HCT116 (cell line): ENCODE measurements at regions not wholly inside any gene's neighbourhood (a gene's known extent, or its start where the extent isn't known, plus 50 kb on each side); places are given as distances from the start of the nearest gene placed in this dataset.
"Not testable (repeated sequence)": the region's sequence is repeated elsewhere in the genome, so short reads cannot be mapped to it uniquely, and the experiment has no call there.

ENCODE experiments used
- ATAC-seq: fragments of 200-7000 bp; cut with Tn5 transposase; 2 replicates; pipeline ENCODE4 v1.9.1; 2020; ENCODE audit warnings: mild to moderate bottlenecking, moderate library complexity
- BruUV-seq: library from RNA; stranded (reverse); fragments of 400-500 nt; replicated peaks from 2 replicates; lab custom pipeline; 2021; lab: Mats Ljungman, UMichigan
- CTCF ChIA-PET: fragments of 300-600 bp; sonication (Branson Sonifier 250); formaldehyde crosslinking; loops from one replicate; lab custom pipeline; 2021; ENCODE audit warnings: antibody characterized with exemption; lab: Charles Lee
- POLR2A ChIA-PET: fragments of 300-600, 350-600 bp; sonication (Branson Sonifier 250); formaldehyde crosslinking; loops from one replicate; lab custom pipeline; 2021; ENCODE audit warnings: antibody characterized with exemption; lab: Charles Lee
- RAD21 ChIA-PET, 2 experiments: fragments of 300-600 bp; sonication (Branson Sonifier 250); formaldehyde crosslinking; loops; one replicate each; lab custom pipeline; 2023; ENCODE audit warnings: low total read pairs in 2 of 2; ENCODE audit not compliant: uncharacterized antibody in 2 of 2, unreplicated experiment in 2 of 2, low non-redundant PET in 1 of 2; lab: Charles Lee
- DNase-seq: peaks from one replicate; pipeline ENCODE4 v3.0.0-alpha.2; 2010; ENCODE audit warnings: low read depth, low spot score
- H2AFZ ChIP-seq: fragments of 200-600 bp; shearing (Covaris generic), sonication (generic); 2 replicates; pipeline ENCODE4 v1.6.1; 2017; ENCODE audit warnings: low read depth, mixed run types, mixed read lengths, antibody characterized with exemption, low read length; ENCODE audit not compliant: poor library complexity, severe bottlenecking
- H3K27ac ChIP-seq: 2 replicates; pipeline ENCODE4 v1.5.1; 2012; ENCODE audit warnings: low read depth, low read length
- H3K27me3 ChIP-seq: fragments of 200-600 bp; sonication (generic); 2 replicates; pipeline ENCODE4 v1.6.1; 2016; ENCODE audit warnings: mixed run types, low read length, mixed read lengths; ENCODE audit not compliant: insufficient read depth
- H3K36me3 ChIP-seq, 2 experiments: fragments of 200-500 bp in 1 of 2; fragments of 200-600 bp in 1 of 2; sonication (Bioruptor generic) in 1 of 2; sonication (generic) in 1 of 2; 2 replicates each; pipeline versions ENCODE4 v1.5.1 to v1.6.1; 2014 to 2016; ENCODE audit warnings: low read length in 2 of 2, inconsistent platforms in 1 of 2, mixed read lengths in 1 of 2, mixed run types in 1 of 2; ENCODE audit not compliant: insufficient read depth in 2 of 2, control insufficient read depth in 1 of 2
- H3K4me1 ChIP-seq, 2 experiments: fragments of 200-600 bp in 1 of 2; sonication (generic) in 1 of 2; 2 replicates each; pipeline versions ENCODE4 v1.5.1 to v1.6.1; 2012 to 2017; ENCODE audit warnings: low read length in 2 of 2, inconsistent platforms in 1 of 2, mild to moderate bottlenecking in 1 of 2, mixed read lengths in 1 of 2, mixed run types in 1 of 2, moderate library complexity in 1 of 2; ENCODE audit not compliant: insufficient read depth in 2 of 2, control insufficient read depth in 1 of 2
- H3K4me2 ChIP-seq: fragments of 200-600 bp; sonication (generic); 2 replicates; pipeline ENCODE4 v1.6.1; 2017; ENCODE audit warnings: mixed run types, low read length, mixed read lengths
- H3K4me3 ChIP-seq, 2 experiments: fragments of 200-600 bp in 1 of 2; sonication (generic) in 1 of 2; replicated peaks in 1 of 2; 2 replicates each; pipeline ENCODE4 v1.5.1; 2011 to 2016; ENCODE audit warnings: low read length in 2 of 2, control low read depth in 1 of 2, low read depth in 1 of 2, mild to moderate bottlenecking in 1 of 2, mixed read lengths in 1 of 2, mixed run types in 1 of 2
- H3K79me2 ChIP-seq: fragments of 200-600 bp; sonication (generic); 2 replicates; pipeline ENCODE4 v1.6.1; 2017; ENCODE audit warnings: mild to moderate bottlenecking, mixed run types, low read length, moderate library complexity, mixed read lengths; ENCODE audit not compliant: insufficient read depth
- H3K9ac ChIP-seq: fragments of 200-600 bp; sonication (generic); 2 replicates; pipeline ENCODE4 v1.6.1; 2016; ENCODE audit warnings: low read length, mixed read lengths
- H3K9me2 ChIP-seq: fragments of 200-600 bp; sonication (generic), shearing (Covaris generic); 2 replicates; pipeline ENCODE4 v1.6.1; 2017; ENCODE audit warnings: mixed run types, mild to moderate bottlenecking, moderate library complexity; ENCODE audit not compliant: insufficient read depth
- H3K9me3 ChIP-seq, 2 experiments: fragments of 200-500 bp in 1 of 2; fragments of 200-600 bp in 1 of 2; sonication (Bioruptor generic) in 1 of 2; sonication (generic) in 1 of 2; 2 replicates each; pipeline ENCODE4 v1.6.1; 2014 to 2017; ENCODE audit warnings: low read length in 2 of 2, mixed read lengths in 2 of 2, inconsistent platforms in 1 of 2, low read depth in 1 of 2, mild to moderate bottlenecking in 1 of 2, mixed run types in 1 of 2, moderate library complexity in 1 of 2; ENCODE audit not compliant: control insufficient read depth in 1 of 2, insufficient read depth in 1 of 2
- H4K20me1 ChIP-seq: fragments of 200-600 bp; sonication (generic), shearing (Covaris generic); 2 replicates; pipeline ENCODE4 v1.6.1; 2017; ENCODE audit warnings: mixed run types, mild to moderate bottlenecking, moderate library complexity; ENCODE audit not compliant: insufficient read depth
- CEBPB ChIP-seq: IDR thresholded peaks from 2 replicates; pipeline ENCODE4 v1.6.1; 2012; ENCODE audit warnings: low read depth
- ELF1 ChIP-seq: IDR thresholded peaks from 2 replicates; pipeline ENCODE4 v1.6.1; 2012; ENCODE audit warnings: low read depth, borderline replicate concordance
- FOSL1 ChIP-seq: IDR thresholded peaks from 2 replicates; pipeline ENCODE4 v1.6.1; 2012; ENCODE audit warnings: low read depth
- POLR2AphosphoS5 ChIP-seq: IDR thresholded peaks from 2 replicates; pipeline ENCODE4 v1.6.1; 2011; ENCODE audit warnings: mild to moderate bottlenecking, low read depth, low read length, moderate library complexity
- SIN3A ChIP-seq: IDR thresholded peaks from 2 replicates; pipeline ENCODE4 v1.6.1; 2012; ENCODE audit warnings: low read depth
- TCF7L2 ChIP-seq: IDR thresholded peaks from 2 replicates; pipeline ENCODE4 v1.7.0; 2011; ENCODE audit warnings: borderline replicate concordance, inconsistent platforms; ENCODE audit not compliant: insufficient read depth, insufficient read length; ENCODE audit errors: extremely low read depth
- YY1 ChIP-seq: IDR thresholded peaks from 2 replicates; pipeline ENCODE4 v1.6.1; 2011; ENCODE audit warnings: low read length, low read depth, moderate library complexity, mild to moderate bottlenecking; ENCODE audit not compliant: insufficient replicate concordance; ENCODE audit errors: extremely low read depth
- ZFX ChIP-seq: fragments of 450-650 bp; IDR thresholded peaks from 2 replicates; pipeline ENCODE4 v1.6.1; 2017
- ZNF274 ChIP-seq: fragments of 200-500 bp; sonication (Bioruptor generic); IDR thresholded peaks from 2 replicates; pipeline ENCODE4 v1.6.1; 2014; ENCODE audit warnings: mild to moderate bottlenecking, low read depth, low read length, inconsistent platforms
- intact Hi-C: fragments of 100-400 bp; cut with micrococcal nuclease; formaldehyde crosslinking; loops from 2 replicates; pipeline ENCODE4 v1.10.0; 2022
- TF ChIP-seq, protein P1 (sequence below): IDR thresholded peaks from 2 replicates; pipeline ENCODE4 v1.6.1; 2012

- no peak overlapping the region for H3K27ac ChIP-seq
- ChIA-PET CTCF (no interaction called here), RAD21 (no interaction called here), POLR2A (no interaction called here)
- no peaks in the 10 kb centered on the region for H3K4me1 ChIP-seq
- H3K4me3 ChIP-seq: no peak overlapping the region
- BruUV-seq: no TSS peak
- intact Hi-C loops: no loop called here
- H3K27me3 ChIP-seq: no peaks in the 10 kb centered on the region
- no peak for DNase-seq
- H3K9me2 ChIP-seq: no peaks in the 10 kb centered on the region
- ATAC-seq: no peak
- H3K79me2 ChIP-seq: no peaks in the 10 kb centered on the region
- H3K36me3 ChIP-seq: no peaks in the 10 kb centered on the region
- H4K20me1 ChIP-seq: no peaks in the 10 kb centered on the region
- peaks cover 0 to 6% of the 10 kb centered on the region in 2 experiments; a peak in 1 of 4 replicates for H3K9me3 ChIP-seq
- no peak overlapping the region for H3K4me2 ChIP-seq
- H2AFZ ChIP-seq: no peak overlapping the region
- no peak for TF ChIP-seq POLR2AphosphoS5
- H3K9ac ChIP-seq: no peak overlapping the region
These were observed 654.6 kb downstream of the SH2D4B start for GRCh38 chr10:81192221-81192788.

DNA sequence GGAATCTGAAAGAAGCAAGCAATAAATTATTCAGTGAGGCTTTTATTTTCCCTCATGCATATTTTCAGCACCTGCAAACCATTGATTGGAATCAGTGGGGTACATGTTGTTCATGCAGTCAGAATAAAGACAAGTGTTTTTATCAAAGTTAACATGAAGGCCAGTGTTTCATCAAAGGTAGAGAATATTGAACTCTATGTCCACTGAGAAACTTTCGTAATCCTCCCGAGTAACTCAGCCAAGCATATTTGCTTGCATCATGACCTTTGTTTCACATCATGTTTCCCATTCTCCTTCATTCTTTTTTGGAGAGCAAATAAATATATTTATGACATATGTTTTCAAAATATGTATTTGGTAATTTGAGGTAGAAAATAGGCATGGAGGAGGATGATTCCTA, 663.1 kb downstream of the SH2D4B start:
- ChIA-PET CTCF (no interaction called here), RAD21 (no interaction called here), POLR2A (no interaction called here)
- H3K4me1 ChIP-seq: no peaks in the 10 kb centered on the region
- BruUV-seq: no TSS peak
- no peaks in the 10 kb centered on the region for H3K79me2 ChIP-seq
- no peak overlapping the region for H3K9ac ChIP-seq
- H3K4me2 ChIP-seq: no peak overlapping the region
- DNase-seq: no peak
- H3K9me2 ChIP-seq: no peaks in the 10 kb centered on the region
- no peaks in the 10 kb centered on the region for H3K36me3 ChIP-seq
- H3K9me3 ChIP-seq: peaks cover 0 to 11% of the 10 kb centered on the region in 2 experiments; a peak in 2 of 4 replicates
- no peak overlapping the region for H3K4me3 ChIP-seq
- no peaks in the 10 kb centered on the region for H3K27me3 ChIP-seq
- no peak for ATAC-seq
- intact Hi-C loops: no loop called here
- TF ChIP-seq, protein P1, sequence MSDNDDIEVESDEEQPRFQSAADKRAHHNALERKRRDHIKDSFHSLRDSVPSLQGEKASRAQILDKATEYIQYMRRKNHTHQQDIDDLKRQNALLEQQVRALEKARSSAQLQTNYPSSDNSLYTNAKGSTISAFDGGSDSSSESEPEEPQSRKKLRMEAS: no peak
- TF ChIP-seq SIN3A (no peak), ZNF274 (no peak), ELF1 (no peak), YY1 (no peak), ZFX (no peak), TCF7L2 (no peak), FOSL1 (no peak), POLR2AphosphoS5 (no peak), CEBPB (no peak)
- no peak overlapping the region for H2AFZ ChIP-seq
- H4K20me1 ChIP-seq: no peaks in the 10 kb centered on the region
- H3K27ac ChIP-seq: no peak overlapping the region

DNA sequence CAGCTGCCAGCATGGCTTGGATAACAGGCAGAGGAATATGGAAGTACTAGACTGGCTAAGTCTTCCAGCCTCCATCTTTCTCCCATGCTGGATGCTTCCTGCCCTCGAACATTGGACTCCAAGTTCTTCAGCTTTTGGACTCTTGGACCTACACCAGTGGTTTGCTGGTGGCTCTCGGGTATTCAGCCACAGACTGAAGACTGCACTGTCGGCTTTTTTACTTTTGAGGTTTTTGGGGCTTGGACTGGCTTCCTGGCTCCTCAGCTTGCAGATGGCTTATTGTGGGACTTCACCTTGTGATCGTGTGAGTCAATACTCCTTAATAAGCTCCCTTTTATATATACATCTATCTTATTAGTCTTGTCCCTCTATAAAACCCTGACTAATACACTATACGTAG, 667.6 kb upstream of the NRG3 start:
- RAD21 ChIA-PET, DNase-seq, H3K9me3 ChIP-seq, POLR2A ChIA-PET, ATAC-seq, H2AFZ ChIP-seq, H3K9ac ChIP-seq, H3K9me2 ChIP-seq, H3K4me3 ChIP-seq, BruUV-seq, H3K36me3 ChIP-seq, H3K79me2 ChIP-seq, H3K4me1 ChIP-seq, H3K4me2 ChIP-seq, intact Hi-C loops, H3K27me3 ChIP-seq, H3K27ac ChIP-seq, H4K20me1 ChIP-seq, CTCF ChIA-PET: not testable (repeated sequence)
